ENCODE measurements at regions not wholly inside any gene's neighbourhood (a gene's known extent, or its start where the extent isn't known, plus 50 kb on each side); places are given as distances from the start of the nearest gene placed in this dataset.

- no peak for TF ChIP-seq CTCF (IDR thresholded peaks at IDR 0.05; ENCODE audit: low read length, missing control alignments)
- DNase-seq (ENCODE audit: low read depth) = no peak
- H3K4me3 ChIP-seq (replicated peaks; ENCODE audit: low read depth, low read length) = no peak overlapping the region
Measured at GRCh38 chr18:59960272-59960671, 60.5 kb downstream of the PMAIP1 start.

GRCh38 chr18:59959606-59960005 is 59.8 kb downstream of the PMAIP1 start:
- no peak overlapping the region for H3K4me3 ChIP-seq (replicated peaks; ENCODE audit: low read depth, low read length)
- DNase-seq (ENCODE audit: low read depth) = no peak
- no peak for TF ChIP-seq CTCF (IDR thresholded peaks at IDR 0.05; ENCODE audit: low read length, missing control alignments)

GRCh38 chr18:59959073-59959472 is 59.3 kb downstream of the PMAIP1 start:
- TF ChIP-seq CTCF (IDR thresholded peaks at IDR 0.05; ENCODE audit: low read length, missing control alignments) = no peak
- DNase-seq (ENCODE audit: low read depth) = no peak

GRCh38 chr18:59957957-59958356 is 58.2 kb downstream of the PMAIP1 start:
- no peak for TF ChIP-seq CTCF (IDR thresholded peaks at IDR 0.05; ENCODE audit: low read length, missing control alignments)
- no peak overlapping the region for H3K4me3 ChIP-seq (replicated peaks; ENCODE audit: low read depth, low read length)
- DNase-seq (ENCODE audit: low read depth) = peak; percentile 49

More at GRCh38 chr18:59959073-59959472, 59.3 kb downstream of the PMAIP1 start:
- no peak overlapping the region for H3K4me3 ChIP-seq (replicated peaks; ENCODE audit: low read depth, low read length)

GRCh38 chr18:59954755-59955156 is 55.0 kb downstream of the PMAIP1 start:
- no peak overlapping the region for H3K4me3 ChIP-seq (replicated peaks; ENCODE audit: low read depth, low read length)
- TF ChIP-seq CTCF (IDR thresholded peaks at IDR 0.05; ENCODE audit: low read length, missing control alignments) = no peak
- peak; percentile 12 for DNase-seq (ENCODE audit: low read depth)

- TF ChIP-seq CTCF (IDR thresholded peaks at IDR 0.05; ENCODE audit: low read length, missing control alignments) = no peak
- no peak for DNase-seq (ENCODE audit: low read depth)
- H3K4me3 ChIP-seq (replicated peaks; ENCODE audit: low read depth, low read length) = no peak overlapping the region
Measured at GRCh38 chr18:59954241-59954640, 54.4 kb downstream of the PMAIP1 start.
